ENCODE measurements at regions not wholly inside any gene's neighbourhood (a gene's known extent, or its start where the extent isn't known, plus 50 kb on each side); places are given as distances from the start of the nearest gene placed in this dataset.

DNA sequence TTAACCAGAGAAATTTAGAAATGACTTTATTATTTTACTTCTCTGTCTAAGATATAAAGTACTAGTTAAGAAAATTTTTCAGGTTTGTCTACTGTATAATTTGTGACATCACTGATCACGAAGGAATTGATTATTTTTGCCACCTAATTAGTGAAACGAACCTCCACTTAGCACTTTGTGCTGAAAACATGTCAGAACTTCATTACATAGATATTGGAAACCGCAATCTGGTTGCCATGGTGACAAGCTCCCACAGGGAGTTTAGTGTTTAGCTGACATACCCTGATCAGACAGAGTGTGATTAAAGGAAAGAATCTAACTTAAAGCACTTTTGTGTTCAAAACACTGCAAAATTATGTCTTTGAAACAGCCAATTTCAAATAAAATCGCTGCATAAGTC, 668.4 kb upstream of the CCNG1 start:
- POLR2A ChIA-PET (ENCODE audit: unreplicated experiment), result no interaction called here
- TF ChIP-seq BHLHE40 (IDR thresholded peaks at IDR 0.05; ENCODE audit: low read depth, low read length) (no peak), MXI1 (IDR thresholded peaks at IDR 0.05; ENCODE audit: borderline replicate concordance, low read depth, low read length) (no peak), POLR2A (IDR thresholded peaks at IDR 0.05; ENCODE audit: low read depth, low read length) (no peak), SMC3 (IDR thresholded peaks at IDR 0.05; ENCODE audit: low read depth, low read length) (no peak), RFX5 (IDR thresholded peaks at IDR 0.05; ENCODE audit: low read depth, low read length) (no peak), RAD21 (IDR thresholded peaks at IDR 0.05; ENCODE audit: low read length) (no peak), NFE2L2 (IDR thresholded peaks at IDR 0.05; ENCODE audit: low read depth, low read length) (no peak), FOS (IDR thresholded peaks at IDR 0.05; ENCODE audit: low read depth, low read length) (no peak), MAFK (IDR thresholded peaks at IDR 0.05; ENCODE audit: low read depth, low read length) (no peak), CHD1 (IDR thresholded peaks at IDR 0.05; ENCODE audit: low read depth, low read length) (no peak), MAZ (IDR thresholded peaks at IDR 0.05; ENCODE audit: borderline replicate concordance, low read depth, low read length) (no peak)
- TF ChIP-seq, protein P1, sequence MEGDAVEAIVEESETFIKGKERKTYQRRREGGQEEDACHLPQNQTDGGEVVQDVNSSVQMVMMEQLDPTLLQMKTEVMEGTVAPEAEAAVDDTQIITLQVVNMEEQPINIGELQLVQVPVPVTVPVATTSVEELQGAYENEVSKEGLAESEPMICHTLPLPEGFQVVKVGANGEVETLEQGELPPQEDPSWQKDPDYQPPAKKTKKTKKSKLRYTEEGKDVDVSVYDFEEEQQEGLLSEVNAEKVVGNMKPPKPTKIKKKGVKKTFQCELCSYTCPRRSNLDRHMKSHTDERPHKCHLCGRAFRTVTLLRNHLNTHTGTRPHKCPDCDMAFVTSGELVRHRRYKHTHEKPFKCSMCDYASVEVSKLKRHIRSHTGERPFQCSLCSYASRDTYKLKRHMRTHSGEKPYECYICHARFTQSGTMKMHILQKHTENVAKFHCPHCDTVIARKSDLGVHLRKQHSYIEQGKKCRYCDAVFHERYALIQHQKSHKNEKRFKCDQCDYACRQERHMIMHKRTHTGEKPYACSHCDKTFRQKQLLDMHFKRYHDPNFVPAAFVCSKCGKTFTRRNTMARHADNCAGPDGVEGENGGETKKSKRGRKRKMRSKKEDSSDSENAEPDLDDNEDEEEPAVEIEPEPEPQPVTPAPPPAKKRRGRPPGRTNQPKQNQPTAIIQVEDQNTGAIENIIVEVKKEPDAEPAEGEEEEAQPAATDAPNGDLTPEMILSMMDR (conservative IDR thresholded peaks at IDR 0.05; ENCODE audit: low read depth, low read length), result no peak
- TF ChIP-seq, protein P2, sequence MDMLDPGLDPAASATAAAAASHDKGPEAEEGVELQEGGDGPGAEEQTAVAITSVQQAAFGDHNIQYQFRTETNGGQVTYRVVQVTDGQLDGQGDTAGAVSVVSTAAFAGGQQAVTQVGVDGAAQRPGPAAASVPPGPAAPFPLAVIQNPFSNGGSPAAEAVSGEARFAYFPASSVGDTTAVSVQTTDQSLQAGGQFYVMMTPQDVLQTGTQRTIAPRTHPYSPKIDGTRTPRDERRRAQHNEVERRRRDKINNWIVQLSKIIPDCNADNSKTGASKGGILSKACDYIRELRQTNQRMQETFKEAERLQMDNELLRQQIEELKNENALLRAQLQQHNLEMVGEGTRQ (IDR thresholded peaks at IDR 0.05; ENCODE audit: low read depth, low read length), result no peak
- TF ChIP-seq, protein P3, sequence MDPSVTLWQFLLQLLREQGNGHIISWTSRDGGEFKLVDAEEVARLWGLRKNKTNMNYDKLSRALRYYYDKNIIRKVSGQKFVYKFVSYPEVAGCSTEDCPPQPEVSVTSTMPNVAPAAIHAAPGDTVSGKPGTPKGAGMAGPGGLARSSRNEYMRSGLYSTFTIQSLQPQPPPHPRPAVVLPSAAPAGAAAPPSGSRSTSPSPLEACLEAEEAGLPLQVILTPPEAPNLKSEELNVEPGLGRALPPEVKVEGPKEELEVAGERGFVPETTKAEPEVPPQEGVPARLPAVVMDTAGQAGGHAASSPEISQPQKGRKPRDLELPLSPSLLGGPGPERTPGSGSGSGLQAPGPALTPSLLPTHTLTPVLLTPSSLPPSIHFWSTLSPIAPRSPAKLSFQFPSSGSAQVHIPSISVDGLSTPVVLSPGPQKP (IDR thresholded peaks at IDR 0.05; ENCODE audit: borderline replicate concordance, low read depth, low read length), result no peak
- intact Hi-C loops (cut with micrococcal nuclease), result no loop called here
- Histone ChIP-seq H3K4me1 (ENCODE audit: control insufficient read depth, insufficient read depth, low read length) (no peaks in the 10 kb centered on the region), H3K27me3 (ENCODE audit: control insufficient read depth, insufficient read depth, low read length) (no peaks in the 10 kb centered on the region), H3K56ac (ENCODE audit: extremely low read depth, insufficient read depth, low read length) (no peak overlapping the region), H3K23ac (ENCODE audit: low read depth, low read length) (no peak overlapping the region), H3K79me1 (ENCODE audit: low read depth in 1 of 2, low read length in 2 of 2) (no peaks in the 10 kb centered on the region), H4K8ac (ENCODE audit: low read depth in 2 of 2, low read length in 2 of 2) (no peak overlapping the region), H3K14ac (replicated peaks; ENCODE audit: low read depth, low read length) (no peak overlapping the region), H2AFZ (replicated peaks; ENCODE audit: low read length, poor library complexity) (no peak overlapping the region), H3K9me3 (ENCODE audit: control insufficient read depth, insufficient read depth, low read length) (peaks cover 10% of the 10 kb centered on the region; the same call in 1 of the 2 replicates), H3K27ac (ENCODE audit: insufficient read depth, low read length) (no peak overlapping the region), H2BK20ac (ENCODE audit: low read depth, low read length) (no peak overlapping the region), H2BK120ac (ENCODE audit: low read depth, low read length) (no peak overlapping the region), H3K18ac (ENCODE audit: low read depth, low read length) (no peak overlapping the region), H3K36me3 (ENCODE audit: control insufficient read depth, insufficient read depth, low read length) (no peaks in the 10 kb centered on the region), H3K9ac (ENCODE audit: low read depth, low read length) (no peak overlapping the region), H3K9me1 (ENCODE audit: insufficient read depth, low read length) (no peaks in the 10 kb centered on the region), H2AK9ac (replicated peaks; ENCODE audit: low read depth, low read length, poor library complexity) (no peak overlapping the region), H4K5ac (ENCODE audit: low read depth, low read length) (no peak overlapping the region), H2BK5ac (ENCODE audit: low read depth, low read length, poor library complexity, severe bottlenecking) (no peak overlapping the region), H2BK15ac (ENCODE audit: low read depth, low read length) (no peak overlapping the region), H4K91ac (ENCODE audit: insufficient read depth, low read depth, low read length) (no peak overlapping the region), H3K4me3 (ENCODE audit: insufficient read depth, low read depth, low read length) (no peak overlapping the region), H3K4me2 (ENCODE audit: low read depth, low read length) (no peak overlapping the region), H4K20me1 (ENCODE audit: insufficient read depth, low read length) (no peaks in the 10 kb centered on the region), H3K4ac (ENCODE audit: low read depth, low read length) (no peak overlapping the region), H2AK5ac (ENCODE audit: low read depth, low read length) (no peak overlapping the region)
- no peak for DNase-seq
- WGBS, 2 experiments (ENCODE audit: extremely low coverage in 2 of 2, insufficient read length in 1 of 2), result no CpG with 5 or more reads among the region's 4 CpGs
- no peak for ATAC-seq (ENCODE audit: low read depth)
- in situ Hi-C loops (cut with MboI; ENCODE audit: low sequenced_read_pairs), result no loop called here
- dilution Hi-C loops (cut with HindIII; ENCODE audit: low sequenced_read_pairs, unreplicated experiment), result no loop called here
- BruUV-seq (replicated peaks), result no TSS peak
- CTCF ChIA-PET, result no interaction called here

All from IMR-90 (cell line).